G401 (cell line): ENCODE measurements at regions not wholly inside any gene's neighbourhood (a gene's known extent, or its start where the extent isn't known, plus 50 kb on each side); places are given as distances from the start of the nearest gene placed in this dataset.
"Not testable (repeated sequence)": the region's sequence is repeated elsewhere in the genome, so short reads cannot be mapped to it uniquely, and the experiment has no call there.

Source experiments
- DNase-seq: peaks from one replicate; pipeline ENCODE4 v3.0.0-alpha.2; 2015; ENCODE audit warnings: low spot score
- in situ Hi-C: cut with HindIII; loops from 2 replicates; pipeline ENCODE4 v1.10.0; 2016; ENCODE audit warnings: low sequenced_read_pairs, mixed read lengths

GRCh38 chr2:83017366-83018090 lies 1441.6 kb downstream of the SUCLG1 start:
- in situ Hi-C loops = no loop called here
- DNase-seq = no peak

DNA sequence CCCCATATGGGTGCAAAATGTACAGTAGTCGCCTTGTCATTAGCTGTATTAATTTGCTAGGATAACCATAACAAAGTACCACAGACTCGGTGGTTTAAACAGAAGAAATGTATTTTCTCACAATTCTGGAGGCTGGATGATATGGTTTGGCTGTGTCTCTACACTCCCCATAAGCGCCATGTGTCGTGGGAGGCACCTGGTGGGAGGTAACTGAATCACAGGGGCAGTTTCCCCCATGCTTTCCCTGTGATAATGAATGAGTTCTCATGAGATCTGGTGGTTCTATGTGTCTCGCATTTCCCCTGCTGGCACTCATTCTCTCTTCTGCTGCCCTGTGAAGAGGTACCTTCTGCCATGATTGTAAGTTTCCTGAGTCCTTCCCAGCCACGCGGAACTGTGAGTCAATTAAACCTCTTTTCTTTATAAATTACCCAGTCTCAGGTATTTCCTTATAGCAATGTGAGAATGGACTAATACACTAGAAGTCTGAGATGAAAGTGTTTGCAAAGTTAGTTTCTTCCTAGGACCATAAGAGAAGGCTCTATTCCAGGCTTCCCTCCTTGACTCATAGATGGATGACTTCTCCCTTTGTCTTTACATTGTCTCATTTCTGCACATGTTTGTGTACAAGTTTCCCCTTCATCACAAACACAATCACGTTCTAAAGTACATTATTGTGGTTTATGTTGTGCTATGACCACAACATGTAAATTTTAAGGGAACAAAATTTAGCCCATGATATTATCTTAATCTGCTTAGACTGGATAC lies 1442.6 kb downstream of the SUCLG1 start:
- no peak for DNase-seq
- in situ Hi-C loops = no loop called here

- in situ Hi-C loops = no loop called here
- no peak for DNase-seq
Measured at GRCh38 chr2:83015900-83016299, 1443.2 kb downstream of the SUCLG1 start.

DNA sequence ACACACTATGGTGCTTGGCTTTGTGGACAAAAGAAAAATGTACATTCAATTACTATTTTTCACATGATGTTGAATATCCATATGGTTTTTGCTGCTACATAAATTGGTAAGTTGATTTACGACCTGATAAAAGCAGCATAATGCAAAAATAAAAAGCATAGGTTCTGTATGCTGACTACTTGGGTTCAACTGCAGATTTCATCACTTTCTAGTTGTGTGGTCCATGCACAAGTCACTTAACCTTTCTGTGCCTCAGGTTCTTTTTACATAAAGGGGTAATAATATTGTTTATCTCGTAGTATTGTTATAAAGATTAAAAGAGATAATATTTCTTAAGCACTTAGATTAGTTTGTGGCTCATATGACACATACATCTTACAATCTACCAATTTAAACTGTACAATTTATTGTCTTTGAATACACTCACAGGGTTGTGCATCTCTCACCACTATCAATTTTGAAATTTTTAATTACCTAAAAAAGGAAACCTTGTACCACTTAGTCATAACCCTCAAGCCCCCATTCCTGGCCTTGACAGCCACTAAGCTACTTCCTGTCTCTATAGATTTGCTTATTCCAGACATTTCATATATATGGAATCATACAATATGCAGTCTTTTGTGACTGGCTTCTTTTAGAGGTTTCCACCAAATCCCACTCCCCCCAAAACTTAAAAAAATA lies 1443.9 kb downstream of the SUCLG1 start:
- no peak for DNase-seq
- in situ Hi-C loops = no loop called here

DNA sequence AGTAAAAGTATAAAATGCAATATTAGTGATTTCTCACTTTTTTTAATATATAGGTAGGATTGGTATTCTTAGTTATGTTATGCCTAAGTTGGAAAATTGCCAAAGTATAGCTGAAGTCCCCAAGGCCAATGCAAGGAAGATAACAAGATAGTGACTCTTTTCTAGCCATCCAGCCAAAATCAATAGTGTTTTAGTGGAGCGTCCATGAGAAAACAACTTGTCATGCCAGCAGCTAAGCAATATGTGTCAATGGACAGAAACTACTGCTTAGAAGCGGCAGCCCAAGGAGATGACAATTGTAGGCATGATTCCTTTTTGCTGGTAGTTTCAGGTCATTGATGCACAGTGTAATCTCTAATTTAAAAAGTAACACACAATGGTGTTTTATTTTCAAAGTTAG lies 1444.6 kb downstream of the SUCLG1 start:
- no peak for DNase-seq
- in situ Hi-C loops = no loop called here

DNA sequence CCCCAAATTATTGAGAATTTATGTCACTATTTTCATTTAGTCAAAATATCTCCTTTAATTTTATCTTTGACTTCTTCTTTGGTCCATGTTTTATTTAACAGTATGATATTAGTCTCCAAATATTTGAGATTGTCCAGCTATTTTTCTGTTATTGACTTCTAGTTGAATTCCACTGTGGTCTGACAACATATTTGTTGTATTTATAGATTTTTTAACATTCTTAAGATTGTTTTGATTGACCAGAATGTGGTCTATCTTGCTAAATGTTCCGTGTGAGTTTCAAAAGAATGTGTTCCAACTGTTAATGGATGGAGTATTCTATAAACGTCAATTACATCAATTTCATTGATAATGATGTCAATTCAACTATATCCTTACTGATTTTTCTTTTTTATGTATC lies 1452.1 kb downstream of the SUCLG1 start:
- in situ Hi-C loops = no loop called here
- no peak for DNase-seq

DNA sequence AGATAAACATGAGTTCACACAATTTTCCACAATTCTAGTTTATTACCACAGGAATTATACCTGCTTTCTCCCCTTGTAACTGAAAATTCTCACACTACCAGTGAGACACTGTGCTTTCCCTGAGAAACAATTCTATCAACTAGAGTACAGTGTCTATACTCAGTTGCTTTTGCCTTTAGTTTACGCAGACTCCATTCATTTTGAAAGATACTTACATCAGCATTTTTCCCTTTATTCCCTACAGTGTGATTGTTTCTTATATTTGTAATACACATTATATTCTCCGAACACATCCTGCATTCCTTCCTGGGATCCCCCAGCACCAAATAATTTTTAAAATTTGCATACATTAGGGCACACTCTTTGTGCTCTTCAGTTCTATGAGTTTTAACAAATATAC lies 1455.5 kb downstream of the SUCLG1 start:
- DNase-seq = no peak
- in situ Hi-C loops = no loop called here

DNA sequence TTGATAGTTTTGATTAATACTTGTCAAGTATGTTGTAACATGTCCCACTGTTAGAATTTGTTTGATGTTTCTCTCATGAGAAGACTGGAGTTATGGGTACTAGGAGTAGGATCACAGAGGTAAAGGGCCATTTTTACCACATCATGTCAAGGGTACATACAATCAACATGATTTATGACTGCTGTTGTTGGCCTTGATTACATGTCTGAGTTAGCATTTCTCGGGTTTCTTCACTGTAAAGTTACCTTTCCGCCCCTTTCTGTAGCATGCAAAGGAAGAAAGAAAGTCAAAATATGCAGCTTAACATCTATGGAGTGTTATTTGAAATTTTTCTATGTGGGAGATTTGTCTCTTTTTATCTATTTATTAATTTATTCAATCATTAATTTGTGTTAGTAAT lies 1456.4 kb downstream of the SUCLG1 start:
- DNase-seq = no peak
- in situ Hi-C loops = no loop called here

GRCh38 chr2:82998781-82999180 lies 1460.3 kb downstream of the SUCLG1 start:
- no peak for DNase-seq
- in situ Hi-C loops = no loop called here

DNA sequence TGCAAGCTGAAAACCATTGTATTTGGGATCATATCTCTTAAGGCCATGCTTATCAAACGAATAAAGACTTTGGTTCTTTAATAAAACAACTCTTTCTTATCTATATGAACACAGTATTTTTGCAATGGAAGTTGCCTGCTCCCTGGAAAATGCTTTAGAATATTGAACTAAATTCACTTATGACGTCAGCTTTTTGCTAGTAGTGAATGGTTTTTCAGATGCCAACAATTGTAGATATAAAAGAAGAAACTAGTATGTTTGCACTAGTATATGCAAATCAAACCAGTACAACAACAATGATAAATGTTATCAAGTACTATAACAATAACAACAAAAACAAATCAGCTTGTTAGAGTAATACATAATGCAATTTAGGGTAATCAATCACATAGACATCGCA lies 1462.9 kb downstream of the SUCLG1 start:
- DNase-seq = no peak
- in situ Hi-C loops = no loop called here

DNA sequence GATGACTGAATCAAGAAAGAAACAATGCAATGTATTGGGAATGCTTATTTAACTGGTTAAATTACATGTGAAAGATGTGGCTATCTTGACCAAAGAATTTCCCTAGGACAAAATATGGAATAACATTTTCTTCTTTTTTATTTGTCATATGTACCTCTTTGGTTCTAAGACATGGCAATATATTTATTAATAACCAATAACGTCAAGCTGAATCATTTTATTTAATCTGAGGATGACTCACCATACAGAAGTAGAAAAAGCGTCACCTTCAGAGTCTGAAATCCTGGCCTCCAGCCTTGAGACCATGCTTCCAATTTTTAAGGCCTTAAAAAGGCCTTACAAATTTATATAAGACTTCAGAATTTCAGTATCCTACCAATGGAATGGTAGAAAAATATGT lies 1464.9 kb downstream of the SUCLG1 start:
- no peak for DNase-seq
- in situ Hi-C loops = no loop called here

GRCh38 chr2:82993609-82994008 lies 1465.5 kb downstream of the SUCLG1 start:
- in situ Hi-C loops = no loop called here
- no peak for DNase-seq

DNA sequence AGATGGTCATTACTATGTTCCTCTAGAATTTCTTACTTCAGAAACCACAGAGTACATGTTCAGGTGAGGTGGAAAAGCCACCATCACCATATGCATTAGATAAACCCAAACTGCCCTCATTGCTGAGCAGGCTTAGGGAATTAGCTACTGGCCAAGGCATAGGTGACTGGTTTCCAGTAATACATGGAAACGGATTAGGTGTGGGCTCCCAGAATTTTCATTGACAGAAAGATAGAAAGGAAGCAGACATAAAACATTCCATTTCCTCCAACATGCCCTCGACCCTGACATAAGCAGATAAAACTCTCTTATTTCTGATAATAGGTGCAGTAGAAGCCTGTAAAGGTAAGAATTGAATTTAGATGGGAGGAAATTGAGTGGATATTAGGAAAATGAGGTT lies 1466.1 kb downstream of the SUCLG1 start:
- in situ Hi-C loops = no loop called here
- no peak for DNase-seq

- DNase-seq, in situ Hi-C loops: not testable (repeated sequence)
Measured at GRCh38 chr2:82987706-82988105, 1471.4 kb downstream of the SUCLG1 start.

DNA sequence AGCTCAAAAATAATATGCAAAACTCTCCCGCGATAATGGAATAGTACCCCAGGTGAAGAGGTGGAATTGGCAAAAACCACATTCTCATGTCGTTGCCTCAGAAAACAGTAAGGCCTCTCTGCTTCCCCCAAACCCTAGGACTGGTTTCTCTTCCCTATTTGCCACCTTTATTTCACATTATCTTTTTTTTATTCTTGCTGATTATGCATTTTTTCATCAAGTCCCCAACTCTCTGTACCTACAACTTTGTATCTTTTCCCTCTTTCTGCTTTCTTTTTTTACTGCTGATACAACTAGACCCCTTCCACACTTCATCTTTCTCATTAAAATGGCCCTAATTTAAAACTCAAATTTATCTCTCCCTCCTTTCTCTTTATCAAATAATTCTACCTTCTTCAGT lies 1472.2 kb downstream of the SUCLG1 start:
- in situ Hi-C loops = no loop called here

GRCh38 chr2:82985572-82986197 lies 1473.4 kb downstream of the SUCLG1 start:
- in situ Hi-C loops = no loop called here
- no peak for DNase-seq

More for the DNA sequence above, 1472.2 kb downstream of the SUCLG1 start:
- no peak for DNase-seq

DNA sequence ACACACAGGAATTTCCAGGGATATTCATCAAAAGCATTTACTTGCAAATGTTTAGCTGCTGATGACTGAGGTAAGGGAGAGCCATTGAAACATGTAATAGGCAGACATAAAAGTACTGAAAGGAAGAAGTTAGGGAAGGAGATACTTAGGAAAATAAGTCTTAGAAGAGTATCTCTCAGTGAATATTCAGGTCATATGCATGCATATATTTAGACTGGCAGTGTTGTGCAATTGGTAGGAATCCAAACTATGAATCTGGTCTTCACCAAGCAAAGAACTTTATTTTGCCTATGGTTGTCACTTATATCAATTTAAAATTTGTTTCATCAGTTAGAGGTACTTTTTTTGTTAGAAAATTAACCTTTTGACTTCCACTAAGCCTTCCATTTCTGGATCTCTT lies 1490.7 kb downstream of the SUCLG1 start:
- in situ Hi-C loops = no loop called here
- DNase-seq = no peak

GRCh38 chr2:82964341-82964740 lies 1494.7 kb downstream of the SUCLG1 start:
- DNase-seq = no peak
- in situ Hi-C loops = no loop called here

DNA sequence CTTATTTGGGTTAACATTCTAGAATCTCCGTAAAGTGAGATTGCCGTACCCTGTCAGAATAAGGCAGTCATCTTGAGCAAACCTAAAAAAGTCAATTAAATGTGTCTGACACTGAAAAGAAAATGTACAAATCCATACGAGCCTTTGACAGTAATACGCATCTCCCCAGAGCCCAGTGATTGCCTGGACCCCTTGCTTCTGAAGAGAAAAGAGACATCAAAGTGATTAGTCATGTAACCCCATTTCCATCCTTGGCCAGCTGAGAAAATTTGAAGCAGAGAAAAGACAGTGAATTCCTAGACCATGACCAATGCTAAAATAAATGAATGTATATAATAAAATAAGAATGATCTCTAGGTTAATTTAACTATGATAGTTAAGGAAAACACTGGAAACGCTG lies 1499.4 kb downstream of the SUCLG1 start:
- in situ Hi-C loops = no loop called here
- no peak for DNase-seq

DNA sequence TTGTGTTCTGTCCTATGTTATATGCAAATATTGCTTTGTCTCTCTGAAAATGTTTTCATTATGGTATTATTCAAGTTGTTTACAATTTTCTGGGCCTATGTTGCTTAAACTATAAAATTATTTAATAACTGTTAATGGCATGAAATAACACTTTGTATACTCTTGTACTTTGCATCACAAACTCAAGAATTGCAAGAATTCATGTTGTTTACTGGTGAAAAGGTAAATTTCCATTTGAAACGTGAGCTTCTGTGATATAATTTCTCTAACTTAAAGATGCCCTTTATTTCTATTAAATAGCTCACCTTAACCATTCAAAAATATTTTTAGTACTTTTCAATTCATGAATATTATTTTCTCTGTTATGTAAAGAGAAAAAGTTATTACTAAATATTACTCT lies 1504.2 kb downstream of the SUCLG1 start:
- in situ Hi-C loops = no loop called here
- DNase-seq = no peak
